Liver (tissue), 3 donors: ENCODE measurements at regions not wholly inside any gene's neighbourhood (a gene's known extent, or its start where the extent isn't known, plus 50 kb on each side); places are given as distances from the start of the nearest gene placed in this dataset.

Source experiments
- EGR1 ChIP-seq, 2 donors: IDR thresholded peaks; 2 replicates each; pipeline ENCODE4 v1.6.1; 2016 to 2018; ENCODE audit warnings: antibody characterized with exemption in 2 of 2, low read depth in 2 of 2
- FOXA1 ChIP-seq: IDR thresholded peaks from 2 replicates; pipeline ENCODE4 v1.6.1; 2016; ENCODE audit warnings: antibody characterized with exemption
- JUND ChIP-seq, 2 donors: IDR thresholded peaks; 2 replicates each; pipeline ENCODE4 v1.6.1; 2016; ENCODE audit warnings: antibody characterized with exemption in 2 of 2
- NR2F2 ChIP-seq: IDR thresholded peaks from 2 replicates; pipeline ENCODE4 v1.6.1; 2016; ENCODE audit warnings: antibody characterized with exemption
- RAD21 ChIP-seq, 2 donors: IDR thresholded peaks; 2 replicates each; pipeline ENCODE4 v1.6.1; 2016; ENCODE audit warnings: antibody characterized with exemption in 2 of 2, mild to moderate bottlenecking in 2 of 2
- RXRA ChIP-seq, 2 donors: IDR thresholded peaks; 2 replicates each; pipeline ENCODE4 v1.6.1; 2017 to 2018; ENCODE audit warnings: antibody characterized with exemption in 2 of 2, mild to moderate bottlenecking in 1 of 2
- SP1 ChIP-seq: IDR thresholded peaks from 2 replicates; pipeline ENCODE4 v1.6.1; 2018; ENCODE audit warnings: antibody characterized with exemption, mild to moderate bottlenecking
- TAF1 ChIP-seq: conservative IDR thresholded peaks from 2 replicates; pipeline ENCODE4 v1.6.1; 2016; ENCODE audit warnings: antibody characterized with exemption, mild to moderate bottlenecking
- YY1 ChIP-seq: IDR thresholded peaks from 2 replicates; pipeline ENCODE4 v1.6.1; 2016; ENCODE audit warnings: antibody characterized with exemption, mild to moderate bottlenecking
- TF ChIP-seq, protein P1 (sequence below): IDR thresholded peaks from 2 replicates; pipeline ENCODE4 v1.6.1; 2016; ENCODE audit warnings: antibody characterized with exemption, mild to moderate bottlenecking
- TF ChIP-seq, protein P2 (sequence below): fragments of 150-350 bp; IDR thresholded peaks from 2 replicates; pipeline ENCODE4 v1.5.1; 2017; ENCODE audit warnings: improper control_type of control experiment, low read depth, low read length; ENCODE audit not compliant: missing input control
- TF ChIP-seq, protein P3 (sequence below): IDR thresholded peaks from 2 replicates; pipeline ENCODE4 v1.6.1; 2016; ENCODE audit warnings: antibody characterized with exemption
- TF ChIP-seq, protein P4 (sequence below): IDR thresholded peaks from 2 replicates; pipeline ENCODE4 v1.6.1; 2016; ENCODE audit warnings: antibody characterized with exemption
- donor health status: healthy.
- donor health status: healthy.

DNA sequence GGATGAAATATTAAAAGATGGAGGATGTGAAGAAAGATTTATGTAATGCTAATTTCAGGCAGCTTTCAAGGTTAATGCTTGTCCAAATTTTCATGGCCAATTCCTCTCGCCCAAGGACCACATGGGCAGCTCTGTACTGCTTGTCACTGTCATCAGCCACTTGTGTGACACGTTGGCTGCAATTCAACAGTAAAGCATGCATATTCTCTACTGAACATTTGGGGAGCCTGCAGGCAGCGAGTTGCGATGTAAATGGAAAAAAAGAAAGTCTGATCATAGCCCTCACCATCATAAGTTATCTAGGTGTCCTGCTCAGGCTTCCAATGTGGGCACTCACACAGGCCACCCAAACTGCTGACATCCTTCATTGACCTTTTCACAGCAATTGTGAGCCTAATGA, 1026.8 kb upstream of the NR2F2 start:
- TF ChIP-seq, protein P1, sequence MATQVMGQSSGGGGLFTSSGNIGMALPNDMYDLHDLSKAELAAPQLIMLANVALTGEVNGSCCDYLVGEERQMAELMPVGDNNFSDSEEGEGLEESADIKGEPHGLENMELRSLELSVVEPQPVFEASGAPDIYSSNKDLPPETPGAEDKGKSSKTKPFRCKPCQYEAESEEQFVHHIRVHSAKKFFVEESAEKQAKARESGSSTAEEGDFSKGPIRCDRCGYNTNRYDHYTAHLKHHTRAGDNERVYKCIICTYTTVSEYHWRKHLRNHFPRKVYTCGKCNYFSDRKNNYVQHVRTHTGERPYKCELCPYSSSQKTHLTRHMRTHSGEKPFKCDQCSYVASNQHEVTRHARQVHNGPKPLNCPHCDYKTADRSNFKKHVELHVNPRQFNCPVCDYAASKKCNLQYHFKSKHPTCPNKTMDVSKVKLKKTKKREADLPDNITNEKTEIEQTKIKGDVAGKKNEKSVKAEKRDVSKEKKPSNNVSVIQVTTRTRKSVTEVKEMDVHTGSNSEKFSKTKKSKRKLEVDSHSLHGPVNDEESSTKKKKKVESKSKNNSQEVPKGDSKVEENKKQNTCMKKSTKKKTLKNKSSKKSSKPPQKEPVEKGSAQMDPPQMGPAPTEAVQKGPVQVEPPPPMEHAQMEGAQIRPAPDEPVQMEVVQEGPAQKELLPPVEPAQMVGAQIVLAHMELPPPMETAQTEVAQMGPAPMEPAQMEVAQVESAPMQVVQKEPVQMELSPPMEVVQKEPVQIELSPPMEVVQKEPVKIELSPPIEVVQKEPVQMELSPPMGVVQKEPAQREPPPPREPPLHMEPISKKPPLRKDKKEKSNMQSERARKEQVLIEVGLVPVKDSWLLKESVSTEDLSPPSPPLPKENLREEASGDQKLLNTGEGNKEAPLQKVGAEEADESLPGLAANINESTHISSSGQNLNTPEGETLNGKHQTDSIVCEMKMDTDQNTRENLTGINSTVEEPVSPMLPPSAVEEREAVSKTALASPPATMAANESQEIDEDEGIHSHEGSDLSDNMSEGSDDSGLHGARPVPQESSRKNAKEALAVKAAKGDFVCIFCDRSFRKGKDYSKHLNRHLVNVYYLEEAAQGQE = no peak
- TF ChIP-seq, protein P2, sequence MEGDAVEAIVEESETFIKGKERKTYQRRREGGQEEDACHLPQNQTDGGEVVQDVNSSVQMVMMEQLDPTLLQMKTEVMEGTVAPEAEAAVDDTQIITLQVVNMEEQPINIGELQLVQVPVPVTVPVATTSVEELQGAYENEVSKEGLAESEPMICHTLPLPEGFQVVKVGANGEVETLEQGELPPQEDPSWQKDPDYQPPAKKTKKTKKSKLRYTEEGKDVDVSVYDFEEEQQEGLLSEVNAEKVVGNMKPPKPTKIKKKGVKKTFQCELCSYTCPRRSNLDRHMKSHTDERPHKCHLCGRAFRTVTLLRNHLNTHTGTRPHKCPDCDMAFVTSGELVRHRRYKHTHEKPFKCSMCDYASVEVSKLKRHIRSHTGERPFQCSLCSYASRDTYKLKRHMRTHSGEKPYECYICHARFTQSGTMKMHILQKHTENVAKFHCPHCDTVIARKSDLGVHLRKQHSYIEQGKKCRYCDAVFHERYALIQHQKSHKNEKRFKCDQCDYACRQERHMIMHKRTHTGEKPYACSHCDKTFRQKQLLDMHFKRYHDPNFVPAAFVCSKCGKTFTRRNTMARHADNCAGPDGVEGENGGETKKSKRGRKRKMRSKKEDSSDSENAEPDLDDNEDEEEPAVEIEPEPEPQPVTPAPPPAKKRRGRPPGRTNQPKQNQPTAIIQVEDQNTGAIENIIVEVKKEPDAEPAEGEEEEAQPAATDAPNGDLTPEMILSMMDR = no peak
- TF ChIP-seq RXRA (IDR thresholded peaks at IDR 0.05) = no peak
- no peak for TF ChIP-seq RAD21 (IDR thresholded peaks at IDR 0.05)
- no peak for TF ChIP-seq JUND (IDR thresholded peaks at IDR 0.05)
- TF ChIP-seq, protein P3, sequence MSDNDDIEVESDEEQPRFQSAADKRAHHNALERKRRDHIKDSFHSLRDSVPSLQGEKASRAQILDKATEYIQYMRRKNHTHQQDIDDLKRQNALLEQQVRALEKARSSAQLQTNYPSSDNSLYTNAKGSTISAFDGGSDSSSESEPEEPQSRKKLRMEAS = no peak
- no peak for TF ChIP-seq SP1
- TF ChIP-seq EGR1 (IDR thresholded peaks at IDR 0.05; ENCODE audit: low read depth in 2 of 2) = no peak
- no peak for TF ChIP-seq TAF1
- no peak for TF ChIP-seq FOXA1
- no peak for TF ChIP-seq YY1
- TF ChIP-seq, protein P4, sequence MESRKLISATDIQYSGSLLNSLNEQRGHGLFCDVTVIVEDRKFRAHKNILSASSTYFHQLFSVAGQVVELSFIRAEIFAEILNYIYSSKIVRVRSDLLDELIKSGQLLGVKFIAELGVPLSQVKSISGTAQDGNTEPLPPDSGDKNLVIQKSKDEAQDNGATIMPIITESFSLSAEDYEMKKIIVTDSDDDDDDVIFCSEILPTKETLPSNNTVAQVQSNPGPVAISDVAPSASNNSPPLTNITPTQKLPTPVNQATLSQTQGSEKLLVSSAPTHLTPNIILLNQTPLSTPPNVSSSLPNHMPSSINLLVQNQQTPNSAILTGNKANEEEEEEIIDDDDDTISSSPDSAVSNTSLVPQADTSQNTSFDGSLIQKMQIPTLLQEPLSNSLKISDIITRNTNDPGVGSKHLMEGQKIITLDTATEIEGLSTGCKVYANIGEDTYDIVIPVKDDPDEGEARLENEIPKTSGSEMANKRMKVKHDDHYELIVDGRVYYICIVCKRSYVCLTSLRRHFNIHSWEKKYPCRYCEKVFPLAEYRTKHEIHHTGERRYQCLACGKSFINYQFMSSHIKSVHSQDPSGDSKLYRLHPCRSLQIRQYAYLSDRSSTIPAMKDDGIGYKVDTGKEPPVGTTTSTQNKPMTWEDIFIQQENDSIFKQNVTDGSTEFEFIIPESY = no peak
- no peak for TF ChIP-seq NR2F2
